Neural cell (in vitro differentiated cells): ENCODE measurements at regions not wholly inside any gene's neighbourhood (a gene's known extent, or its start where the extent isn't known, plus 50 kb on each side); places are given as distances from the start of the nearest gene placed in this dataset.

Experiments
- H2AFZ ChIP-seq: fragments of 200-600, 300-800 bp; sonication (generic), shearing (Covaris generic); 2 replicates; pipeline ENCODE4 v1.6.0; 2014; ENCODE audit warnings: low read depth, mild to moderate bottlenecking, antibody characterized with exemption, low read length, moderate library complexity
- H3F3A ChIP-seq: fragments of 200-600 bp; shearing (Covaris generic); 2 replicates; pipeline ENCODE4 v1.6.1; 2016; ENCODE audit warnings: mild to moderate bottlenecking, moderate library complexity, mixed read lengths, antibody characterized with exemption, low read length; ENCODE audit not compliant: insufficient read depth, poor library complexity, severe bottlenecking
- H3K27ac ChIP-seq: fragments of 200-600, 300-800 bp; sonication (generic), shearing (Covaris generic); 2 replicates; pipeline ENCODE4 v1.5.1; 2014; ENCODE audit warnings: mild to moderate bottlenecking, low read length, moderate library complexity
- H3K27me3 ChIP-seq: fragments of 300-800, 200-600 bp; sonication (generic), shearing (Covaris generic); 2 replicates; pipeline ENCODE4 v1.6.0; 2014; ENCODE audit warnings: mild to moderate bottlenecking, low read depth, low read length, moderate library complexity; ENCODE audit not compliant: insufficient read depth
- H3K36me3 ChIP-seq: fragments of 300-800, 200-600 bp; sonication (generic), shearing (Covaris generic); 2 replicates; pipeline ENCODE4 v1.5.1; 2014; ENCODE audit warnings: mild to moderate bottlenecking, antibody characterized with exemption, low read length, moderate library complexity; ENCODE audit not compliant: insufficient read depth
- H3K4me2 ChIP-seq: fragments of 300-800, 200-600 bp; sonication (generic), shearing (Covaris generic); 2 replicates; pipeline ENCODE4 v1.6.0; 2014; ENCODE audit warnings: mild to moderate bottlenecking, low read length
- H3K4me3 ChIP-seq: fragments of 300-800, 200-600 bp; sonication (generic), shearing (Covaris generic); 2 replicates; pipeline ENCODE4 v1.5.1; 2014; ENCODE audit warnings: mild to moderate bottlenecking, low read length, moderate library complexity
- H3K79me2 ChIP-seq: fragments of 200-600 bp; shearing (Covaris generic); replicated peaks from 2 replicates; pipeline ENCODE4 v1.6.0; 2014; ENCODE audit warnings: mild to moderate bottlenecking, low read length, moderate library complexity; ENCODE audit not compliant: insufficient read depth
- H3K9ac ChIP-seq: fragments of 300-800, 200-600 bp; sonication (generic), shearing (Covaris generic); 2 replicates; pipeline ENCODE4 v1.6.1; 2016; ENCODE audit warnings: mild to moderate bottlenecking, low read length, mixed read lengths
- H3K9me2 ChIP-seq: fragments of 200-600 bp; shearing (Covaris generic); 2 replicates; pipeline ENCODE4 v1.6.1; 2016; ENCODE audit warnings: mild to moderate bottlenecking, low read length, mixed read lengths; ENCODE audit not compliant: insufficient read depth
- H3K9me3 ChIP-seq: fragments of 200-600, 300-800 bp; sonication (generic), shearing (Covaris generic); 2 replicates; pipeline ENCODE4 v1.6.1; 2016; ENCODE audit warnings: mild to moderate bottlenecking, mixed run types, low read length, moderate library complexity, mixed read lengths
- H4K20me1 ChIP-seq: fragments of 200-600 bp; shearing (Covaris generic); 2 replicates; pipeline ENCODE4 v1.6.1; 2016; ENCODE audit warnings: mild to moderate bottlenecking, mixed run types; ENCODE audit not compliant: insufficient read depth
- EP300 ChIP-seq: fragments of 450-650 bp; conservative IDR thresholded peaks from 2 replicates; pipeline ENCODE4 v1.6.1; 2014; ENCODE audit warnings: antibody characterized with exemption, mild to moderate bottlenecking, moderate library complexity; ENCODE audit not compliant: poor library complexity, severe bottlenecking
- EZH2 ChIP-seq: fragments of 200-600, 300-800 bp; shearing (Covaris generic), sonication (generic); IDR thresholded peaks from 2 replicates; pipeline ENCODE4 v1.6.1; 2014; ENCODE audit warnings: antibody characterized with exemption, low read length, borderline replicate concordance, mild to moderate bottlenecking; ENCODE audit not compliant: insufficient read depth, poor library complexity, severe bottlenecking
- MXI1 ChIP-seq: fragments of 450-650 bp; conservative IDR thresholded peaks from 2 replicates; pipeline ENCODE4 v1.6.1; 2014; ENCODE audit warnings: antibody characterized with exemption, mild to moderate bottlenecking; ENCODE audit not compliant: poor library complexity, severe bottlenecking
- POLR2AphosphoS5 ChIP-seq: IDR thresholded peaks from 2 replicates; pipeline ENCODE4 v1.6.1; 2012
- RAD21 ChIP-seq: fragments of 450-650 bp; conservative IDR thresholded peaks from 2 replicates; pipeline ENCODE4 v1.6.1; 2014; ENCODE audit warnings: antibody characterized with exemption, mild to moderate bottlenecking, moderate library complexity
- SMC3 ChIP-seq: fragments of 450-650 bp; conservative IDR thresholded peaks from 2 replicates; pipeline ENCODE4 v1.6.1; 2014; ENCODE audit warnings: antibody characterized with exemption, mild to moderate bottlenecking, moderate library complexity; ENCODE audit not compliant: poor library complexity
- TAF1 ChIP-seq: IDR thresholded peaks from 2 replicates; pipeline ENCODE4 v1.6.1; 2012; ENCODE audit warnings: low read depth
- TF ChIP-seq, protein P1 (sequence below): IDR thresholded peaks from 2 replicates; pipeline ENCODE4 v1.6.1; 2012; ENCODE audit warnings: borderline replicate concordance
- TF ChIP-seq, protein P2 (sequence below): fragments of 450-650 bp; IDR thresholded peaks from 2 replicates; pipeline ENCODE4 v1.5.1; 2014; ENCODE audit warnings: antibody characterized with exemption, mild to moderate bottlenecking, moderate library complexity; ENCODE audit not compliant: poor library complexity, severe bottlenecking

DNA sequence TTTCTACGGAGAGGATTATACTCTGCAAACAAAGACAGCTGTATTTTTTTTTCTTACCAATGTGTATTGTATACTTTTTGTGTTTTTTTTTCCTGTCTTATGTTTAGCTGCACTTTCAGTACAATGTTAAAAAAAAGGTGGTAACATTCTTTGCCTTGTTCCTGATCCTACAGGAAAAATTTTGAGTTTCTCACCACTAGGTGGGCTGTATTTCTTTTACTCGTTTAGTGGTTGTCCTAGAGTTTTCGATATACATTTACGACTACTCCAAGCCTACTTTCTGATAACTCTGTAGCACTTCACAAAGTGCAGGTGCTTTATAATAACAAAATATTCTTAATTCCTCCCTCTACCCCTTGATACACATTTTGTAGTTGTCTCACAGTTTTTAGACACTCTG lies 652.2 kb downstream of the UQCRFS1 start:
- H3K36me3 ChIP-seq: no peaks in the 10 kb centered on the region
- no peak overlapping the region for H3K27ac ChIP-seq
- no peaks in the 10 kb centered on the region for H3K9me3 ChIP-seq
- TF ChIP-seq EP300 (no peak), RAD21 (no peak), POLR2AphosphoS5 (no peak), TAF1 (no peak)
- TF ChIP-seq, protein P1, sequence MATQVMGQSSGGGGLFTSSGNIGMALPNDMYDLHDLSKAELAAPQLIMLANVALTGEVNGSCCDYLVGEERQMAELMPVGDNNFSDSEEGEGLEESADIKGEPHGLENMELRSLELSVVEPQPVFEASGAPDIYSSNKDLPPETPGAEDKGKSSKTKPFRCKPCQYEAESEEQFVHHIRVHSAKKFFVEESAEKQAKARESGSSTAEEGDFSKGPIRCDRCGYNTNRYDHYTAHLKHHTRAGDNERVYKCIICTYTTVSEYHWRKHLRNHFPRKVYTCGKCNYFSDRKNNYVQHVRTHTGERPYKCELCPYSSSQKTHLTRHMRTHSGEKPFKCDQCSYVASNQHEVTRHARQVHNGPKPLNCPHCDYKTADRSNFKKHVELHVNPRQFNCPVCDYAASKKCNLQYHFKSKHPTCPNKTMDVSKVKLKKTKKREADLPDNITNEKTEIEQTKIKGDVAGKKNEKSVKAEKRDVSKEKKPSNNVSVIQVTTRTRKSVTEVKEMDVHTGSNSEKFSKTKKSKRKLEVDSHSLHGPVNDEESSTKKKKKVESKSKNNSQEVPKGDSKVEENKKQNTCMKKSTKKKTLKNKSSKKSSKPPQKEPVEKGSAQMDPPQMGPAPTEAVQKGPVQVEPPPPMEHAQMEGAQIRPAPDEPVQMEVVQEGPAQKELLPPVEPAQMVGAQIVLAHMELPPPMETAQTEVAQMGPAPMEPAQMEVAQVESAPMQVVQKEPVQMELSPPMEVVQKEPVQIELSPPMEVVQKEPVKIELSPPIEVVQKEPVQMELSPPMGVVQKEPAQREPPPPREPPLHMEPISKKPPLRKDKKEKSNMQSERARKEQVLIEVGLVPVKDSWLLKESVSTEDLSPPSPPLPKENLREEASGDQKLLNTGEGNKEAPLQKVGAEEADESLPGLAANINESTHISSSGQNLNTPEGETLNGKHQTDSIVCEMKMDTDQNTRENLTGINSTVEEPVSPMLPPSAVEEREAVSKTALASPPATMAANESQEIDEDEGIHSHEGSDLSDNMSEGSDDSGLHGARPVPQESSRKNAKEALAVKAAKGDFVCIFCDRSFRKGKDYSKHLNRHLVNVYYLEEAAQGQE: no peak
- no peak overlapping the region for H3K4me3 ChIP-seq
- H3K9ac ChIP-seq: no peak overlapping the region
- H4K20me1 ChIP-seq: no peaks in the 10 kb centered on the region
- H3K9me2 ChIP-seq: no peaks in the 10 kb centered on the region
- H2AFZ ChIP-seq: no peak overlapping the region
- no peak overlapping the region for H3K4me2 ChIP-seq
- H3F3A ChIP-seq: no peaks in the 10 kb centered on the region
- H3K79me2 ChIP-seq: no peaks in the 10 kb centered on the region
- no peaks in the 10 kb centered on the region for H3K27me3 ChIP-seq

DNA sequence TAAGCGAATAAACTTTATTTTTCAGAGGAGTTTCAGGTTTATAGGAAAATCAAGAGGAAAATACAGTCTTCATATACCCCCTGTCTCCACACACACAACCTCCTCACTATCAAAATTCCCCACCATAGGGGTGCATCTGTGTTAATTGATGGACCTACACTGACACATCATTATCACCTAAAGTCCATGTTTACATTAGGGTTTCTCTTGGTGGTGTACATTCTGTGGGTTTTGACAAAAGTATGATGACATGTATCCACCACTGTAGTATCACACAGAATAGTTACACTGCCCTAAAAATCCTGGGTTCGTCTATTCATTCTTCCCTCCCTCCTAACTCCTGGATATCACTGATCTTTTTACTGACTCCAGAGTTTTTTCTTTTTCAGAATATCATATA lies 654.2 kb downstream of the UQCRFS1 start:
- no peak overlapping the region for H3K4me3 ChIP-seq
- no peaks in the 10 kb centered on the region for H4K20me1 ChIP-seq
- H3K36me3 ChIP-seq: no peaks in the 10 kb centered on the region
- H3K27ac ChIP-seq: no peak overlapping the region
- H3K27me3 ChIP-seq: no peaks in the 10 kb centered on the region
- H3K9ac ChIP-seq: no peak overlapping the region
- TF ChIP-seq TAF1 (no peak), RAD21 (no peak), EZH2 (no peak), SMC3 (no peak), EP300 (no peak), MXI1 (no peak), POLR2AphosphoS5 (no peak)
- TF ChIP-seq, protein P2, sequence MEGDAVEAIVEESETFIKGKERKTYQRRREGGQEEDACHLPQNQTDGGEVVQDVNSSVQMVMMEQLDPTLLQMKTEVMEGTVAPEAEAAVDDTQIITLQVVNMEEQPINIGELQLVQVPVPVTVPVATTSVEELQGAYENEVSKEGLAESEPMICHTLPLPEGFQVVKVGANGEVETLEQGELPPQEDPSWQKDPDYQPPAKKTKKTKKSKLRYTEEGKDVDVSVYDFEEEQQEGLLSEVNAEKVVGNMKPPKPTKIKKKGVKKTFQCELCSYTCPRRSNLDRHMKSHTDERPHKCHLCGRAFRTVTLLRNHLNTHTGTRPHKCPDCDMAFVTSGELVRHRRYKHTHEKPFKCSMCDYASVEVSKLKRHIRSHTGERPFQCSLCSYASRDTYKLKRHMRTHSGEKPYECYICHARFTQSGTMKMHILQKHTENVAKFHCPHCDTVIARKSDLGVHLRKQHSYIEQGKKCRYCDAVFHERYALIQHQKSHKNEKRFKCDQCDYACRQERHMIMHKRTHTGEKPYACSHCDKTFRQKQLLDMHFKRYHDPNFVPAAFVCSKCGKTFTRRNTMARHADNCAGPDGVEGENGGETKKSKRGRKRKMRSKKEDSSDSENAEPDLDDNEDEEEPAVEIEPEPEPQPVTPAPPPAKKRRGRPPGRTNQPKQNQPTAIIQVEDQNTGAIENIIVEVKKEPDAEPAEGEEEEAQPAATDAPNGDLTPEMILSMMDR: no peak
- TF ChIP-seq, protein P1: no peak
- no peaks in the 10 kb centered on the region for H3K79me2 ChIP-seq
- no peak overlapping the region for H3K4me2 ChIP-seq
- H3K9me3 ChIP-seq: no peaks in the 10 kb centered on the region
- no peak overlapping the region for H2AFZ ChIP-seq
- H3K9me2 ChIP-seq: no peaks in the 10 kb centered on the region
- no peaks in the 10 kb centered on the region for H3F3A ChIP-seq
